GM13976 (cell line): ENCODE measurements at regions not wholly inside any gene's neighbourhood (a gene's known extent, or its start where the extent isn't known, plus 50 kb on each side); places are given as distances from the start of the nearest gene placed in this dataset.

Experiments used
- DNase-seq: peaks from one replicate; pipeline ENCODE4 v3.0.0; 2012; ENCODE audit warnings: low spot score
- CTCF ChIP-seq: IDR thresholded peaks from 2 replicates; pipeline ENCODE4 v1.5.1; 2012; ENCODE audit warnings: borderline replicate concordance, mild to moderate bottlenecking; ENCODE audit not compliant: insufficient read depth; ENCODE audit errors: extremely low read depth, missing control alignments, control extremely low read depth
- in situ Hi-C: fragments of 300-500 bp; cut with MboI; formaldehyde crosslinking; loops from one replicate; pipeline ENCODE4 v1.12.0; 2022; ENCODE audit warnings: low sequenced_read_pairs, mixed read lengths, inconsistent platforms; ENCODE audit not compliant: unreplicated experiment

- TF ChIP-seq CTCF, result peak; percentile 58
- peak; percentile 46 for DNase-seq
- in situ Hi-C loops, result no loop called here
These were observed 230.2 kb downstream of the PRDM2 start for GRCh38 chr1:13930151-13930550.

GRCh38 chr1:13931226-13931625 lies 231.2 kb downstream of the PRDM2 start:
- DNase-seq, result no peak
- no peak for TF ChIP-seq CTCF
- in situ Hi-C loops, result no loop called here

- in situ Hi-C loops, result no loop called here
- DNase-seq, result no peak
- no peak for TF ChIP-seq CTCF
These were observed 235.3 kb downstream of the PRDM2 start for GRCh38 chr1:13935336-13935735.

- in situ Hi-C loops, result no loop called here
- no peak for TF ChIP-seq CTCF
- no peak for DNase-seq
These were observed 241.3 kb downstream of the PRDM2 start for GRCh38 chr1:13941315-13941714.

- DNase-seq, result no peak
- TF ChIP-seq CTCF, result no peak
- in situ Hi-C loops, result no loop called here
These were observed 243.1 kb downstream of the PRDM2 start for GRCh38 chr1:13943055-13943454.

GRCh38 chr1:13945856-13946255 lies 245.9 kb downstream of the PRDM2 start:
- TF ChIP-seq CTCF, result no peak
- no peak for DNase-seq
- in situ Hi-C loops, result no loop called here

GRCh38 chr1:13947658-13948057 lies 247.7 kb downstream of the PRDM2 start:
- DNase-seq, result no peak
- in situ Hi-C loops, result no loop called here
- no peak for TF ChIP-seq CTCF
